GM12864 (cell line): ENCODE measurements at regions not wholly inside any gene's neighbourhood (a gene's known extent, or its start where the extent isn't known, plus 50 kb on each side); places are given as distances from the start of the nearest gene placed in this dataset.

Experiments used
- DNase-seq: peaks from one replicate; pipeline ENCODE4 v3.0.0-alpha.2; 2011; ENCODE audit warnings: low read depth
- H3K4me3 ChIP-seq: 2 replicates; pipeline ENCODE4 v1.5.1; 2011; ENCODE audit warnings: mild to moderate bottlenecking, low read depth, low read length, control low read depth
- TF ChIP-seq, protein P1 (sequence below): IDR thresholded peaks from 2 replicates; pipeline ENCODE4 v1.5.1; 2011; ENCODE audit warnings: low read depth, mild to moderate bottlenecking, moderate library complexity, low read length, control low read depth, inconsistent platforms; ENCODE audit errors: missing control alignments

DNA sequence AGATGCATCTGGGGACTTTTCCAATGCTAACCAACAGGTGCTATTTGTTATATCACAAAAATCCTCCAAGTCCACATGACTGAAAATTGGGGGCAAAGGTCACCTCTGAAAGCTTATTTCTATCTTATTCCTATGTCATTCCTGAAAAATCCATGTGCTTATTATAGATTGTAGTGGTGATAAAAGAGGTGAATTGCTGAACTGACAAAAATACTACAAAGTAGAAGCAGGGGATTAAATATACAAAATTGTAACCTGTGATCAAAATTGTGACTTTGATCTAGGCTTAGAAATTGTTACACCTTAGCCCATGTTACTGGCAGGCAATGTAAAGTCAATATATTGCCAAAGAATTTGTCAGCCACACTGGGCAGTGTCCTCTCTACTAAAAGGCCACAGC is 62.3 kb downstream of the IER5 start:
- no peak overlapping the region for H3K4me3 ChIP-seq
- TF ChIP-seq, protein P1, sequence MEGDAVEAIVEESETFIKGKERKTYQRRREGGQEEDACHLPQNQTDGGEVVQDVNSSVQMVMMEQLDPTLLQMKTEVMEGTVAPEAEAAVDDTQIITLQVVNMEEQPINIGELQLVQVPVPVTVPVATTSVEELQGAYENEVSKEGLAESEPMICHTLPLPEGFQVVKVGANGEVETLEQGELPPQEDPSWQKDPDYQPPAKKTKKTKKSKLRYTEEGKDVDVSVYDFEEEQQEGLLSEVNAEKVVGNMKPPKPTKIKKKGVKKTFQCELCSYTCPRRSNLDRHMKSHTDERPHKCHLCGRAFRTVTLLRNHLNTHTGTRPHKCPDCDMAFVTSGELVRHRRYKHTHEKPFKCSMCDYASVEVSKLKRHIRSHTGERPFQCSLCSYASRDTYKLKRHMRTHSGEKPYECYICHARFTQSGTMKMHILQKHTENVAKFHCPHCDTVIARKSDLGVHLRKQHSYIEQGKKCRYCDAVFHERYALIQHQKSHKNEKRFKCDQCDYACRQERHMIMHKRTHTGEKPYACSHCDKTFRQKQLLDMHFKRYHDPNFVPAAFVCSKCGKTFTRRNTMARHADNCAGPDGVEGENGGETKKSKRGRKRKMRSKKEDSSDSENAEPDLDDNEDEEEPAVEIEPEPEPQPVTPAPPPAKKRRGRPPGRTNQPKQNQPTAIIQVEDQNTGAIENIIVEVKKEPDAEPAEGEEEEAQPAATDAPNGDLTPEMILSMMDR: no peak
- DNase-seq: no peak

DNA sequence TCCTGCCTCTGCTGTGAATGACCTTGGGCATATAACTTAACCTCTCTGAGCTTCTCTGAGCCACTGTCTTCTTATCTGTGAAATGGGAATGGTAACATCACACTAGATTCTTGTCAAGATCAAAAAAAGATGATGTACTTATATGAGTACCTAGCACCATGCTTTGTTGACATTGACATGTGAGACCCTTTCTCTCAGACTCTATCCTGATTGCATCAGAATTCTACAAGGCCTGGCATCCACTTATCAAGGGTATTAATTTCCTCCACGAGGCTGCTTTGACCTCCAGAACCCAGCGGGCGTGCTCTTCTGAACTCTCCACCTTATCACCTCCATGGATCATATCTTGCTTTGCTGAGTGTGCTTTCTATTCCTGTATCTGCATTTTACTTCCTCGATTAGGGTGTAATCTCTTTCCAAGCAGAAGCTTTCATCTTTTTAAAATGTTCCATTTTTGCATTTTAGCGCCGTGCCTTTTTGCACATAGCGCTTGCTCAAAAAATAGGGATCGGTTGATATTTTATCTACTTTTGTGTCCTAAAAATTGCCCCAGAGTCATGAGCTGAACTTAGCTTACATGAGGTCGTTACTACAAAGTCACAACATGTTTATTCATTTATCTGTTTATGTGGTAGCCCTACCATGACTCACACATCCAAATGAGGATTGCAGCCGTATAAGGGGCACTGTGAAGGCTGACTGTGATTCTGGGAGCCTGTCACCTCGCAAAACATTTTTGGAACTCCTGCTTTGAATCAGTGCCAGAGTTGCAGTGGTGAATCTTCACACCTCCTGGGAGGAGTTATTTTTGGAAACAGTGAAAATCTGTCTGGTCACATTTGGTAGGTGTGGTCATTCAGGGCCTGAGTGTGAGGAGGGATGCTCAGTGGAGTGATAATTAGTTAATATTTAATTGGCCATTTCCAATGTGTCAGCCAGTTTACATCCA is 63.2 kb downstream of the IER5 start:
- TF ChIP-seq, protein P1: no peak
- no peak overlapping the region for H3K4me3 ChIP-seq
- DNase-seq: no peak

DNA sequence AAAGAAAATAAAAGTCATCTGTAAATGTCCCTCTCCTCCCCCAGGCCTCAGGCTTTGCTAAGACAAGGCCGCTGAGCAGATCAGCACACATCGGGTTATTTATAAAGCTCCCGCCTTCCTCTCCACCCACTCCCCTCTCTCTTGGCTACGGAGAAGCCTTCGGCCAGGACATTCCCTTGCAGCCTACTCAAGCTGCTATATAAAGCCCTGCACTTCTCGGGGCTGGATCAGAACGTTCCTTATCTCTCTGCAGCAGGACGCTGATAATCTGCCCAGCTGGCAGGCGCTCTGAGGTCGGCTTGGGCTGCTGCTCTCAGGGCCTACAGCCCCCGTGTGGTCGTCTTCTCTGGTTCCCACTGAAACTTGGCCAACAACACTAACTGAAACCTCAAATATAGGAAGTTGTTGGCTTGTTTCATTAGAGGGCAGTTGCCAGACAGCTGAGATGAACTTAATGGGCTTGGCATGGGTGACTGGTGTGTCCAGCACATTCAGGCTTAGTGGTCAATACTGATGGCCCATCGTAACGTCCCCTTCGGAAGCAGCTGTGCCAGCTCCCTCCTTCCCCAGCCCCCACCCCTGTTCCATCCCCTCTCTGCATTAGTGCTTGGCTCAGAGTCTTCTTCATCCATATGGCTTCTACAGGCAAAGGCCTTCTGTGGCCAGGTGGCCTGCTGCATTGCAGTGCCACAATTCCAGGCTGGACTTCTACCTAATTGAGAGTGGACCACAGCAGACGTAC is 64.6 kb downstream of the IER5 start:
- peak; percentile 68 for DNase-seq

DNA sequence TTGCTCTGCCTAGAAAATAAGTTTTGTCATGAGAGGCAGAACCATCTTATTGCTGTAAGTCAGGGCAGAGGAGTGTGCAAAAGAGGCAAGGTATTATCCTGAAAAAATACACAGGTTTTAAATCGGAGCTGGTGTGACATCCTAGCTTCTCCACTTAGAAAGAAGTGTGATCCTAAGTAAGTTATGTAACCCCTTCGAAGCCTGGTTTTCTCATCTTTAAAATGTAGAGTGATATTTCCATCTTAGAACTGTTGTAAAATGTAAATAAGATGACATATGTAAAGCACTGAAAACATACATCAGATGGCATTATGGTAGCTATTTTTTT is 65.1 kb downstream of the IER5 start:
- TF ChIP-seq, protein P1: no peak
- no peak overlapping the region for H3K4me3 ChIP-seq
- DNase-seq: no peak

More for the DNA sequence above, 64.6 kb downstream of the IER5 start:
- TF ChIP-seq, protein P1: peak; percentile 57
- no peak overlapping the region for H3K4me3 ChIP-seq

DNA sequence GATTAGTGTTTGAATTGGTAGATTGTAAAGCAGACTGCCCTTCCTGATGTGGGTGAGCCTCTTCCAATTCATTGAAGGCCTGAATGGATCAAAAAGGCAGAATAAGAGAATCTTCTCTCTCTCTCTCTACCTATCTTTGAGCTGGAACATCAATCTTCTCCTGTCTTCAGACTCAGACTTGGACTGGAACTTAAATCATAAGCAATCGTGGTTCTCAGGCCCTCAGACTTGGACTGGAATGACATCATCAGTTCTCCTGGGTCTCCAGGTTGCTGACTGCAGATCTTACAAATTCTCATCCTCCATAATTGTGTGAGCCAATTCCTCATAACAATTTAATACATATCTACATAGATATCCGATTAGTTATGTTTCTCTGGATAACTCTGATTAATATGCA is 66.8 kb downstream of the IER5 start:
- TF ChIP-seq, protein P1: no peak
- DNase-seq: no peak
- H3K4me3 ChIP-seq: no peak overlapping the region

DNA sequence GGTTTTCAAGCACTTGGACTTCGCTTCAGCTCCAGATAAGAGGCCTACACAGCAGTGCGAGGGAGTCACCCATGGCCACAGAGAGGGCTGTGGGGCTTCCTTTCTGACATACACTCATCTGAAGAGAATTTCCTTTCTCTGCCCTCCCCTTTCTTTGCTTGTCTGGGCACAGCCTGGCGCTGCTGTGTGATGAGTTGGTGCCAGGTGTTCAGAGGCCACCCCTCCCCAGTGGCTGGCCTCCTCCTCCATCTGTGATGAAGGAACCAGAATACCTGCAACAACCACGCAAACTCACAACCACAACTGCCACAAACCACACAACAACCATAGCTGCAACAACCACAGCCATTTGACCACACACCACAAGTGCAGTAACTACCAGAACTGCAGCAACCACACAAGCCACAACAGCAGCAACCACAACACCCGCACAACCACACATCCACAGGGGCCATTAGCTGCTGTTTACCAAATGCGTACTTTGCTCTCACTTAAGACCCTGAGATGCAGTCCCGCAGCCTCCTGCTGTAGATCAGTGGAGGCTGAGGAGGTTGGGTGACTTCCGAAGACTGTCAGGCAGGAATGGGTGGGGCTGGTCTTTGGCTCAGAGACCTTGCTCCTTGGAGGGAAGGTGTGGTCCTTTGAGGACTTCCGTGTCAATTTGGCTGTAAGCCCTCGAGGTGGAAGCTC is 71.1 kb downstream of the IER5 start:
- TF ChIP-seq, protein P1: no peak
- no peak for DNase-seq
- H3K4me3 ChIP-seq: no peak overlapping the region
